ENCODE measurements at regions not wholly inside any gene's neighbourhood (a gene's known extent, or its start where the extent isn't known, plus 50 kb on each side); places are given as distances from the start of the nearest gene placed in this dataset.
"Not testable (repeated sequence)": the region's sequence is repeated elsewhere in the genome, so short reads cannot be mapped to it uniquely, and the experiment has no call there.

DNA sequence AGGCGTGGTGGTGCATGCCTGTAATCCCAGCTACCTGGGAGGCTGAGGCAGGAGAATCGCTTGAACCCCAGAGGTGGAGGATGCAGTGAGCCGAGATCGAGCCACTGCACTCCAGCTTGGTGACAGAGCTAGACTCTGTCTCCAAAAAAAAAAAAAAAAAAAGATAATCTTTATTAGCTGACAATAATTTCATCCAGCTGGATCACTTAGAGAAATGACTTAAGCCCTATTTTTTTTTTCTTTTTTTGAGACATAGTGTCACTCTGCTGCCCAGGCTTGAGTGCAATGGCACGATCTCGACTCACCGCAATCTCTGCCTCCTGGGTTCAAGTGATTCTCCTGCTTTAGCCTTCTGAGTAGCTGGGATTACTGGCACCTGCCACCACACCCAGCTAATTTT lies 51.6 kb upstream of the MAP4K4 start:
- POLR2A ChIA-PET; CTCF ChIA-PET; H3K4me3 Mint-ChIP-seq (ENCODE audit: unreplicated experiment): not testable (repeated sequence)

DNA sequence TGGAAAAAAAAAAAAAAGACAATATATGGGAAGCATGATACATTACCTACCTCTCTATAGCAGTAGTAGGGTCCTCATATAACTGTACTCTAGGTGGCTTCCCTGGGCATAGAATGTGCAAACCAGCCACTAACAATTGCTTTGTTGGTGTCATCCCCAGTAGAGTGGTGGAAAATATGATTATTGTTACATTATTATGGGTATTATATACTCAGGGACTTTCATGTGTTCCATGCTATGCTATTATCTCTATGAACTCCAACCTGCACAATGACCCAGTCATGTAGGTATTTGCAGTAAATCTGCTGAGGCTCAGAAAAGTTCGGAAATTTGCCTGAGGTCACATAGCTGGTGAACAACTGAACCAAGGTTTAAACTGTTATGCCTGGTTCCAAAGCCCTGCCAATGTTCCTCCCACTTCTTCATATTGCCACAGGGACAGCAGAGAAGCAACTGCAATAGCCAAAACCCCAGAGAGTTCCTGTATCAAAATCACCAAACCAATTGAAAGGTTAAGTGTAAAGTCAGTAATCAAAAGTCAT lies 52.6 kb upstream of the MAP4K4 start:
- POLR2A ChIA-PET = no interaction called here
- intact Hi-C loops (cut with micrococcal nuclease; ENCODE audit: unreplicated experiment) = no loop called here
- H3K4me1 ChIP-seq = no peaks in the 10 kb centered on the region
- no peaks in the 10 kb centered on the region for H3K27me3 Mint-ChIP-seq (ENCODE audit: insufficient read depth, unreplicated experiment)
- no TSS peak for BruUV-seq (replicated peaks)
- no peak for DNase-seq
- H3K9me3 ChIP-seq = no peaks in the 10 kb centered on the region; the same call in 1 of the 2 replicates
- CTCF ChIA-PET = no interaction called here
- H3K36me3 Mint-ChIP-seq (ENCODE audit: insufficient read depth, unreplicated experiment) = no peaks in the 10 kb centered on the region
- H3K4me3 ChIP-seq (ENCODE audit: low read depth, low read length) = no peak overlapping the region
- no peaks in the 10 kb centered on the region for H3K9me3 Mint-ChIP-seq (ENCODE audit: unreplicated experiment)
- H3K27me3 ChIP-seq (replicated peaks; ENCODE audit: control insufficient read depth, insufficient read depth, low read length) = no peaks in the 10 kb centered on the region
- H3K4me3 Mint-ChIP-seq (ENCODE audit: unreplicated experiment) = no peak overlapping the region
- TF ChIP-seq, protein P1, sequence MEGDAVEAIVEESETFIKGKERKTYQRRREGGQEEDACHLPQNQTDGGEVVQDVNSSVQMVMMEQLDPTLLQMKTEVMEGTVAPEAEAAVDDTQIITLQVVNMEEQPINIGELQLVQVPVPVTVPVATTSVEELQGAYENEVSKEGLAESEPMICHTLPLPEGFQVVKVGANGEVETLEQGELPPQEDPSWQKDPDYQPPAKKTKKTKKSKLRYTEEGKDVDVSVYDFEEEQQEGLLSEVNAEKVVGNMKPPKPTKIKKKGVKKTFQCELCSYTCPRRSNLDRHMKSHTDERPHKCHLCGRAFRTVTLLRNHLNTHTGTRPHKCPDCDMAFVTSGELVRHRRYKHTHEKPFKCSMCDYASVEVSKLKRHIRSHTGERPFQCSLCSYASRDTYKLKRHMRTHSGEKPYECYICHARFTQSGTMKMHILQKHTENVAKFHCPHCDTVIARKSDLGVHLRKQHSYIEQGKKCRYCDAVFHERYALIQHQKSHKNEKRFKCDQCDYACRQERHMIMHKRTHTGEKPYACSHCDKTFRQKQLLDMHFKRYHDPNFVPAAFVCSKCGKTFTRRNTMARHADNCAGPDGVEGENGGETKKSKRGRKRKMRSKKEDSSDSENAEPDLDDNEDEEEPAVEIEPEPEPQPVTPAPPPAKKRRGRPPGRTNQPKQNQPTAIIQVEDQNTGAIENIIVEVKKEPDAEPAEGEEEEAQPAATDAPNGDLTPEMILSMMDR (IDR thresholded peaks at IDR 0.05; ENCODE audit: insufficient read depth in 1 of 2, low read depth in 1 of 2, low read length in 1 of 2, severe bottlenecking in 1 of 2, unreplicated experiment in 1 of 2) = no peak
- no peaks in the 10 kb centered on the region for H3K4me1 Mint-ChIP-seq (ENCODE audit: low read depth, unreplicated experiment)
- no peak overlapping the region for H3K27ac Mint-ChIP-seq (ENCODE audit: unreplicated experiment)
- H3K36me3 ChIP-seq (ENCODE audit: control insufficient read depth, insufficient read depth, low read length) = no peaks in the 10 kb centered on the region

More for the DNA sequence above, 51.6 kb upstream of the MAP4K4 start:
- H3K27me3 ChIP-seq (replicated peaks; ENCODE audit: control insufficient read depth, insufficient read depth, low read length); H3K36me3 ChIP-seq (ENCODE audit: control insufficient read depth, insufficient read depth, low read length); H3K27ac Mint-ChIP-seq (ENCODE audit: unreplicated experiment); H3K9me3 ChIP-seq; H3K4me3 ChIP-seq (ENCODE audit: low read depth, low read length); H3K27me3 Mint-ChIP-seq (ENCODE audit: insufficient read depth, unreplicated experiment); DNase-seq; H3K4me1 Mint-ChIP-seq (ENCODE audit: low read depth, unreplicated experiment); BruUV-seq (replicated peaks); H3K9me3 Mint-ChIP-seq (ENCODE audit: unreplicated experiment); intact Hi-C loops (cut with micrococcal nuclease; ENCODE audit: unreplicated experiment); H3K4me1 ChIP-seq; H3K36me3 Mint-ChIP-seq (ENCODE audit: insufficient read depth, unreplicated experiment): not testable (repeated sequence)

- Histone ChIP-seq H3K27me3 (replicated peaks; ENCODE audit: control insufficient read depth, insufficient read depth, low read length) (no peaks in the 10 kb centered on the region), H3K4me1 (no peaks in the 10 kb centered on the region), H3K36me3 (ENCODE audit: control insufficient read depth, insufficient read depth, low read length) (no peaks in the 10 kb centered on the region), H3K9me3 (no peaks in the 10 kb centered on the region), H3K4me3 (ENCODE audit: low read depth, low read length) (no peak overlapping the region)
- Mint-ChIP-seq H3K9me3 (ENCODE audit: unreplicated experiment) (no peaks in the 10 kb centered on the region), H3K36me3 (ENCODE audit: insufficient read depth, unreplicated experiment) (no peaks in the 10 kb centered on the region), H3K4me3 (ENCODE audit: unreplicated experiment) (no peak overlapping the region), H3K27ac (ENCODE audit: unreplicated experiment) (no peak overlapping the region), H3K27me3 (ENCODE audit: insufficient read depth, unreplicated experiment) (no peaks in the 10 kb centered on the region), H3K4me1 (ENCODE audit: low read depth, unreplicated experiment) (no peaks in the 10 kb centered on the region)
- no TSS peak for BruUV-seq (replicated peaks)
- no peak for DNase-seq
- intact Hi-C loops (cut with micrococcal nuclease; ENCODE audit: unreplicated experiment) = no loop called here
- TF ChIP-seq, protein P1 (IDR thresholded peaks at IDR 0.05; ENCODE audit: insufficient read depth in 1 of 2, low read depth in 1 of 2, low read length in 1 of 2, severe bottlenecking in 1 of 2, unreplicated experiment in 1 of 2) = no peak
- POLR2A ChIA-PET = no interaction called here
- CTCF ChIA-PET = no interaction called here
Observed at GRCh38 chr2:101643004-101643524, 54.4 kb upstream of the MAP4K4 start.

Measured in Caco-2 (cell line).